Astrocyte (in vitro differentiated cells and primary cell): ENCODE measurements at regions not wholly inside any gene's neighbourhood (a gene's known extent, or its start where the extent isn't known, plus 50 kb on each side); places are given as distances from the start of the nearest gene placed in this dataset.

Experiments used
- EZH2 ChIP-seq: IDR thresholded peaks from 2 replicates; pipeline ENCODE4 v1.6.1; 2012; ENCODE audit warnings: mild to moderate bottlenecking, low read length, inconsistent platforms; ENCODE audit not compliant: insufficient read depth
- TF ChIP-seq, protein P1 (sequence below): IDR thresholded peaks from 2 replicates; pipeline ENCODE4 v1.5.1; 2011; ENCODE audit warnings: low read depth, mild to moderate bottlenecking, inconsistent platforms, low read length, moderate library complexity; ENCODE audit not compliant: insufficient read depth

DNA sequence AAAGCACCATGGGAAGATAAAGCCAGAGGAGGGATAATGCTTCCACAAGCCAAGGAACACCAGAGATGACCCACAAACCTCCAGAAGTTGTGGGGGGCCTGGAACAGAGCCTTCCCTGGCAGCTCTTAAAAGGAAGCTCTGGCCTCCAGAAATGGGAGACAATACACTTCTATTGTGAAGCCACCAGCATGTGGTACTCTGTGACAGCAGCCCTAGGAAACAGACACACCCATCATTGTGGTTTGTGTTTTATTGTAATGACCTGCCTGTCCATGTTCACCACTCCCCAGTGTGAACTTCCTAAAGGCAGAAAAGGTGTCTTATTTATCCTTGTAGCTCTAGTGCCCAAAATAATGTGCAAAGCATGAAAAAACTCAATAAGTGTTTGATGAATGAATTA, 264.1 kb upstream of the GATB start:
- TF ChIP-seq, protein P1, sequence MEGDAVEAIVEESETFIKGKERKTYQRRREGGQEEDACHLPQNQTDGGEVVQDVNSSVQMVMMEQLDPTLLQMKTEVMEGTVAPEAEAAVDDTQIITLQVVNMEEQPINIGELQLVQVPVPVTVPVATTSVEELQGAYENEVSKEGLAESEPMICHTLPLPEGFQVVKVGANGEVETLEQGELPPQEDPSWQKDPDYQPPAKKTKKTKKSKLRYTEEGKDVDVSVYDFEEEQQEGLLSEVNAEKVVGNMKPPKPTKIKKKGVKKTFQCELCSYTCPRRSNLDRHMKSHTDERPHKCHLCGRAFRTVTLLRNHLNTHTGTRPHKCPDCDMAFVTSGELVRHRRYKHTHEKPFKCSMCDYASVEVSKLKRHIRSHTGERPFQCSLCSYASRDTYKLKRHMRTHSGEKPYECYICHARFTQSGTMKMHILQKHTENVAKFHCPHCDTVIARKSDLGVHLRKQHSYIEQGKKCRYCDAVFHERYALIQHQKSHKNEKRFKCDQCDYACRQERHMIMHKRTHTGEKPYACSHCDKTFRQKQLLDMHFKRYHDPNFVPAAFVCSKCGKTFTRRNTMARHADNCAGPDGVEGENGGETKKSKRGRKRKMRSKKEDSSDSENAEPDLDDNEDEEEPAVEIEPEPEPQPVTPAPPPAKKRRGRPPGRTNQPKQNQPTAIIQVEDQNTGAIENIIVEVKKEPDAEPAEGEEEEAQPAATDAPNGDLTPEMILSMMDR = no peak
- TF ChIP-seq EZH2 = no peak
